GM23338 (cell line): ENCODE measurements at regions not wholly inside any gene's neighbourhood (a gene's known extent, or its start where the extent isn't known, plus 50 kb on each side); places are given as distances from the start of the nearest gene placed in this dataset.

Experiments used
- ATAC-seq: fragments of 200-7000 bp; cut with Tn5 transposase; 3 replicates; pipeline ENCODE4 v1.9.1; 2020
- DNase-seq: peaks from one replicate; pipeline ENCODE4 v3.0.0-alpha.2; 2015; ENCODE audit warnings: low spot score
- H2AFZ ChIP-seq: fragments of 200-600 bp; sonication (generic); 2 replicates; pipeline ENCODE4 v1.8.0; 2016; ENCODE audit warnings: antibody characterized with exemption, mild to moderate bottlenecking, moderate library complexity
- H3F3A ChIP-seq: fragments of 200-600 bp; sonication (generic); replicated peaks from 2 replicates; pipeline ENCODE4 v1.8.0; 2017; ENCODE audit warnings: antibody characterized with exemption, mixed run types, low read depth
- H3K27ac ChIP-seq: fragments of 200-600 bp; sonication (generic); 2 replicates; pipeline ENCODE4 v1.6.1; 2016; ENCODE audit warnings: low read depth
- H3K27me3 ChIP-seq: fragments of 200-600 bp; sonication (generic); 2 replicates; pipeline ENCODE4 v1.8.0; 2016; ENCODE audit warnings: mild to moderate bottlenecking, mixed run types, moderate library complexity; ENCODE audit not compliant: insufficient read depth
- H3K36me3 ChIP-seq: fragments of 200-600 bp; sonication (generic); 2 replicates; pipeline ENCODE4 v1.8.0; 2016; ENCODE audit warnings: mild to moderate bottlenecking; ENCODE audit not compliant: insufficient read depth
- H3K4me1 ChIP-seq: fragments of 200-600 bp; sonication (generic); 2 replicates; pipeline ENCODE4 v1.8.0; 2016; ENCODE audit warnings: mild to moderate bottlenecking, moderate library complexity; ENCODE audit not compliant: insufficient read depth
- H3K4me2 ChIP-seq: fragments of 200-600 bp; sonication (generic); 2 replicates; pipeline ENCODE4 v1.7.1; 2017; ENCODE audit warnings: mixed run types
- H3K4me3 ChIP-seq: fragments of 200-600 bp; sonication (generic); 2 replicates; pipeline ENCODE4 v1.6.1; 2016; ENCODE audit warnings: mixed run types
- H3K79me2 ChIP-seq: fragments of 200-600 bp; sonication (generic); replicated peaks from 2 replicates; pipeline ENCODE4 v1.8.0; 2017; ENCODE audit warnings: mild to moderate bottlenecking; ENCODE audit not compliant: insufficient read depth
- H3K9me2 ChIP-seq: fragments of 200-600 bp; sonication (generic); 2 replicates; pipeline ENCODE4 v1.8.0; 2017; ENCODE audit not compliant: insufficient read depth
- H4K20me1 ChIP-seq: fragments of 200-600 bp; sonication (generic); replicated peaks from 2 replicates; pipeline ENCODE4 v1.8.0; 2017; ENCODE audit warnings: mild to moderate bottlenecking; ENCODE audit not compliant: insufficient read depth
- H3K27ac Mint-ChIP-seq: 2 replicates; pipeline ENCODE4 v1.8.0; 2020; ENCODE audit warnings: inconsistent platforms, mild to moderate bottlenecking, moderate library complexity, mixed read lengths
- H3K27me3 Mint-ChIP-seq: 3 replicates; pipeline ENCODE4 v1.8.0; 2022; ENCODE audit warnings: low read depth, mild to moderate bottlenecking, moderate library complexity, mixed read lengths, inconsistent platforms; ENCODE audit not compliant: insufficient read depth, poor library complexity
- H3K36me3 Mint-ChIP-seq: 3 replicates; pipeline ENCODE4 v1.8.0; 2021; ENCODE audit warnings: low read depth, mild to moderate bottlenecking, inconsistent platforms, moderate library complexity, mixed read lengths
- H3K4me1 Mint-ChIP-seq: 3 replicates; pipeline ENCODE4 v1.8.0; 2020; ENCODE audit warnings: mild to moderate bottlenecking, inconsistent platforms, mixed read lengths
- H3K4me3 Mint-ChIP-seq: 3 replicates; pipeline ENCODE4 v1.8.0; 2021; ENCODE audit warnings: moderate library complexity, mild to moderate bottlenecking, inconsistent platforms, mixed read lengths
- H3K9me3 Mint-ChIP-seq: 3 replicates; pipeline ENCODE4 v1.8.0; 2020; ENCODE audit warnings: moderate library complexity, mild to moderate bottlenecking, inconsistent platforms, mixed read lengths
- CREB1 ChIP-seq: fragments of 250-450 bp; sonication (Bioruptor Pico); IDR thresholded peaks from 2 replicates; pipeline ENCODE4 v1.5.0; 2020; ENCODE audit warnings: low read depth, mild to moderate bottlenecking, moderate library complexity
- ETS1 ChIP-seq: IDR thresholded peaks from 2 replicates; pipeline ENCODE4 v1.6.1; 2016; ENCODE audit warnings: antibody characterized with exemption
- EZH2 ChIP-seq: fragments of 200-600 bp; sonication (generic); IDR thresholded peaks from one replicate; pipeline ENCODE4 v1.8.0; 2017; ENCODE audit warnings: antibody characterized with exemption, mild to moderate bottlenecking, low read depth; ENCODE audit not compliant: unreplicated experiment
- EZH2phosphoT487 ChIP-seq: fragments of 200-600 bp; sonication (generic); IDR thresholded peaks from one replicate; pipeline ENCODE4 v1.8.1; 2018; ENCODE audit warnings: antibody characterized with exemption; ENCODE audit not compliant: unreplicated experiment
- JUNB ChIP-seq: IDR thresholded peaks from one replicate; pipeline ENCODE4 v1.6.1; 2016; ENCODE audit warnings: antibody characterized with exemption; ENCODE audit not compliant: unreplicated experiment
- NANOG ChIP-seq: IDR thresholded peaks from 2 replicates; pipeline ENCODE4 v1.6.1; 2016; ENCODE audit warnings: antibody characterized with exemption, borderline replicate concordance
- POLR2AphosphoS5 ChIP-seq: IDR thresholded peaks from 2 replicates; pipeline ENCODE4 v1.6.1; 2016; ENCODE audit warnings: antibody characterized with exemption, low read depth
- REST ChIP-seq: IDR thresholded peaks from one replicate; pipeline ENCODE4 v1.6.1; 2018; ENCODE audit warnings: antibody characterized with exemption; ENCODE audit not compliant: unreplicated experiment
- STAT1 ChIP-seq: IDR thresholded peaks from one replicate; pipeline ENCODE4 v1.6.1; 2016; ENCODE audit warnings: antibody characterized with exemption; ENCODE audit not compliant: unreplicated experiment
- ZNF114 ChIP-seq: fragments of 250-450 bp; sonication (Bioruptor Pico); IDR thresholded peaks from 2 replicates; pipeline ENCODE4 v1.5.0; 2020; ENCODE audit warnings: mild to moderate bottlenecking, moderate library complexity
- ZNF331 ChIP-seq: fragments of 250-450 bp; sonication (Bioruptor Pico); IDR thresholded peaks from 2 replicates; pipeline ENCODE4 v1.5.0; 2020; ENCODE audit warnings: low read depth, mild to moderate bottlenecking, moderate library complexity
- TF ChIP-seq, protein P1 (sequence below), 2 experiments: fragments of 200-600 bp in 1 of 2; sonication (generic) in 1 of 2; conservative IDR thresholded peaks; 2 replicates each; pipeline versions ENCODE4 v1.5.1 to v1.6.1; 2016 to 2017; ENCODE audit warnings: antibody characterized with exemption in 2 of 2, low read depth in 2 of 2, mild to moderate bottlenecking in 2 of 2, moderate library complexity in 1 of 2

GRCh38 chr9:82922686-82923085, 140.3 kb downstream of the RASEF start (continued):
- TF ChIP-seq, protein P1, sequence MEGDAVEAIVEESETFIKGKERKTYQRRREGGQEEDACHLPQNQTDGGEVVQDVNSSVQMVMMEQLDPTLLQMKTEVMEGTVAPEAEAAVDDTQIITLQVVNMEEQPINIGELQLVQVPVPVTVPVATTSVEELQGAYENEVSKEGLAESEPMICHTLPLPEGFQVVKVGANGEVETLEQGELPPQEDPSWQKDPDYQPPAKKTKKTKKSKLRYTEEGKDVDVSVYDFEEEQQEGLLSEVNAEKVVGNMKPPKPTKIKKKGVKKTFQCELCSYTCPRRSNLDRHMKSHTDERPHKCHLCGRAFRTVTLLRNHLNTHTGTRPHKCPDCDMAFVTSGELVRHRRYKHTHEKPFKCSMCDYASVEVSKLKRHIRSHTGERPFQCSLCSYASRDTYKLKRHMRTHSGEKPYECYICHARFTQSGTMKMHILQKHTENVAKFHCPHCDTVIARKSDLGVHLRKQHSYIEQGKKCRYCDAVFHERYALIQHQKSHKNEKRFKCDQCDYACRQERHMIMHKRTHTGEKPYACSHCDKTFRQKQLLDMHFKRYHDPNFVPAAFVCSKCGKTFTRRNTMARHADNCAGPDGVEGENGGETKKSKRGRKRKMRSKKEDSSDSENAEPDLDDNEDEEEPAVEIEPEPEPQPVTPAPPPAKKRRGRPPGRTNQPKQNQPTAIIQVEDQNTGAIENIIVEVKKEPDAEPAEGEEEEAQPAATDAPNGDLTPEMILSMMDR (conservative IDR thresholded peaks at IDR 0.05; ENCODE audit: low read depth in 2 of 2) = no peak
- TF ChIP-seq JUNB (no peak), NANOG (no peak), REST (no peak), STAT1 (no peak)

- no peak for DNase-seq
- no peaks in the 10 kb centered on the region; the same call in 2 of the 3 replicates for H3K36me3 Mint-ChIP-seq
- H2AFZ ChIP-seq = peak overlapping the region; percentile 93; the same call in 1 of the 2 replicates
- H3F3A ChIP-seq = no peaks in the 10 kb centered on the region
- H4K20me1 ChIP-seq = no peaks in the 10 kb centered on the region
- ATAC-seq = no peak
- no peak overlapping the region; the same call in 1 of the 2 replicates for H3K27ac Mint-ChIP-seq
- no peak overlapping the region for H3K4me3 Mint-ChIP-seq
- H3K9me2 ChIP-seq = peaks cover 3% of the 10 kb centered on the region; the same call in 1 of the 2 replicates
- no peak overlapping the region for H3K4me2 ChIP-seq
- no peaks in the 10 kb centered on the region for H3K27me3 ChIP-seq
- no peak overlapping the region for H3K27ac ChIP-seq
- H3K9me3 Mint-ChIP-seq = no peaks in the 10 kb centered on the region
- peaks cover 16% of the 10 kb centered on the region for H3K4me1 Mint-ChIP-seq
- no peak overlapping the region for H3K4me3 ChIP-seq
- H3K36me3 ChIP-seq = no peaks in the 10 kb centered on the region
- no peaks in the 10 kb centered on the region for H3K79me2 ChIP-seq
- H3K27me3 Mint-ChIP-seq = peaks cover 2% of the 10 kb centered on the region
- H3K4me1 ChIP-seq = peaks cover 10% of the 10 kb centered on the region; the same call in 1 of the 2 replicates
- no peak for TF ChIP-seq ZNF114
- no peak for TF ChIP-seq ETS1
- no peak for TF ChIP-seq NANOG
- no peak for TF ChIP-seq ZNF331 (CRISPR knock-in tag)
- no peak for TF ChIP-seq CREB1 (CRISPR knock-in tag)
- no peak for TF ChIP-seq POLR2AphosphoS5
- TF ChIP-seq EZH2 = no peak
- no peak for TF ChIP-seq STAT1
- no peak for TF ChIP-seq REST
- no peak for TF ChIP-seq JUNB
- no peak for TF ChIP-seq EZH2phosphoT487
Measured at GRCh38 chr9:82923092-82923911, 139.6 kb downstream of the RASEF start.
